Activated CD4-positive, CD25-positive, alpha-beta regulatory T cell treated with anti-CD3 and anti-CD28 coated beads, Interleukin-2, amount 50 U/mL, for 24 hours (primary cell): ENCODE measurements at regions not wholly inside any gene's neighbourhood (a gene's known extent, or its start where the extent isn't known, plus 50 kb on each side); places are given as distances from the start of the nearest gene placed in this dataset.

Source experiments
- ATAC-seq, 2 donors: fragments of 150-1000 bp; cut with Tn5 transposase; one replicate each; pipeline ENCODE4 v1.10.0; 2021; ENCODE audit warnings: mild to moderate bottlenecking in 1 of 2, moderate library complexity in 1 of 2

GRCh38 chr11:70522593-70523311 lies 124.4 kb downstream of the CTTN start:
- ATAC-seq: no peak

GRCh38 chr11:70523384-70524095 lies 125.2 kb downstream of the CTTN start:
- ATAC-seq: no peak

GRCh38 chr11:70524096-70524922 lies 126.0 kb downstream of the CTTN start:
- no peak for ATAC-seq

- ATAC-seq: no peak
Observed at GRCh38 chr11:70525006-70525405, 126.7 kb downstream of the CTTN start.

GRCh38 chr11:70525466-70525865 lies 127.1 kb downstream of the CTTN start:
- ATAC-seq: no peak

- ATAC-seq: no peak
Observed at GRCh38 chr11:70526116-70527045, 128.1 kb downstream of the CTTN start.

- ATAC-seq: no peak
Observed at GRCh38 chr11:70527046-70527395, 128.7 kb downstream of the CTTN start.

GRCh38 chr11:70527429-70528045 lies 129.2 kb downstream of the CTTN start:
- no peak for ATAC-seq

- no peak for ATAC-seq
Observed at GRCh38 chr11:70528046-70528793, 129.9 kb downstream of the CTTN start.

GRCh38 chr11:70528794-70529580 lies 130.7 kb downstream of the CTTN start:
- ATAC-seq: no peak

GRCh38 chr11:70530010-70530409 lies 131.7 kb downstream of the CTTN start:
- no peak for ATAC-seq

GRCh38 chr11:70530629-70531185 lies 132.4 kb downstream of the CTTN start:
- no peak for ATAC-seq

- ATAC-seq: no peak
Observed at GRCh38 chr11:70531281-70532065, 133.1 kb downstream of the CTTN start.

- ATAC-seq: no peak
Observed at GRCh38 chr11:70532066-70532440, 133.7 kb downstream of the CTTN start.

- no peak for ATAC-seq
Observed at GRCh38 chr11:70532731-70533130, 134.4 kb downstream of the CTTN start.

- no peak for ATAC-seq
Observed at GRCh38 chr11:70535191-70535971, 137.1 kb downstream of the CTTN start.

- no peak for ATAC-seq
Observed at GRCh38 chr11:70536051-70536877, 137.9 kb downstream of the CTTN start.
